ENCODE measurements at regions not wholly inside any gene's neighbourhood (a gene's known extent, or its start where the extent isn't known, plus 50 kb on each side); places are given as distances from the start of the nearest gene placed in this dataset.
"Not testable (repeated sequence)": the region's sequence is repeated elsewhere in the genome, so short reads cannot be mapped to it uniquely, and the experiment has no call there.

GRCh38 chr6:34646714-34647113, 49.9 kb downstream of the ILRUN start:
- in situ Hi-C loops (cut with MboI; ENCODE audit: low sequenced_read_pairs, unreplicated experiment), result no loop called here

DNA sequence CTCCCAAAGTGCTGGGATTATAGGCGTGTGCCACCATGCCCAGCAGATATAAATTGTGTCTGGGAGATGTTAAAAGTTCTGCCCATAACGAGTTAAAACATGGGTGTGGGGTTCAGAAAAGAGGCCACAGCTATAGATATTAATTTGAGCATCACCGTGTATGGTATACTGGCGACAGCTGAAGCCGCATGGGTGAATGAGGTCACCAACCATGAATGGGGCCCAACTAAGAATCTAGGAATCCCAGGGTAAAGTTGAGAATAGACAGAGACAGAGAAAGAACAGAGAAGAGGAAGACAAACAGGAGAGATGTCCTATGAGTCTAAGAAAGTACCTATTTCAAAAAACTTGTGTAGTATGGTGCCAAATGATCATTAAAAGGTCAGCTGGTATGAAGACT, 50.9 kb downstream of the ILRUN start:
- TF ChIP-seq, protein P1, sequence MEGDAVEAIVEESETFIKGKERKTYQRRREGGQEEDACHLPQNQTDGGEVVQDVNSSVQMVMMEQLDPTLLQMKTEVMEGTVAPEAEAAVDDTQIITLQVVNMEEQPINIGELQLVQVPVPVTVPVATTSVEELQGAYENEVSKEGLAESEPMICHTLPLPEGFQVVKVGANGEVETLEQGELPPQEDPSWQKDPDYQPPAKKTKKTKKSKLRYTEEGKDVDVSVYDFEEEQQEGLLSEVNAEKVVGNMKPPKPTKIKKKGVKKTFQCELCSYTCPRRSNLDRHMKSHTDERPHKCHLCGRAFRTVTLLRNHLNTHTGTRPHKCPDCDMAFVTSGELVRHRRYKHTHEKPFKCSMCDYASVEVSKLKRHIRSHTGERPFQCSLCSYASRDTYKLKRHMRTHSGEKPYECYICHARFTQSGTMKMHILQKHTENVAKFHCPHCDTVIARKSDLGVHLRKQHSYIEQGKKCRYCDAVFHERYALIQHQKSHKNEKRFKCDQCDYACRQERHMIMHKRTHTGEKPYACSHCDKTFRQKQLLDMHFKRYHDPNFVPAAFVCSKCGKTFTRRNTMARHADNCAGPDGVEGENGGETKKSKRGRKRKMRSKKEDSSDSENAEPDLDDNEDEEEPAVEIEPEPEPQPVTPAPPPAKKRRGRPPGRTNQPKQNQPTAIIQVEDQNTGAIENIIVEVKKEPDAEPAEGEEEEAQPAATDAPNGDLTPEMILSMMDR (IDR thresholded peaks at IDR 0.05; ENCODE audit: borderline replicate concordance, control extremely low read depth, extremely low read depth, insufficient read depth, missing control alignments), result no peak
- in situ Hi-C loops (cut with MboI; ENCODE audit: low sequenced_read_pairs, unreplicated experiment), result no loop called here
- DNase-seq (ENCODE audit: low spot score), result no peak

More at GRCh38 chr6:34646714-34647113, 49.9 kb downstream of the ILRUN start:
- TF ChIP-seq, protein P1 (IDR thresholded peaks at IDR 0.05; ENCODE audit: borderline replicate concordance, control extremely low read depth, extremely low read depth, insufficient read depth, missing control alignments), result no peak
- DNase-seq (ENCODE audit: low spot score), result no peak

GRCh38 chr6:34644716-34645115, 51.9 kb downstream of the ILRUN start:
- TF ChIP-seq, protein P1 (IDR thresholded peaks at IDR 0.05; ENCODE audit: borderline replicate concordance, control extremely low read depth, extremely low read depth, insufficient read depth, missing control alignments), result no peak
- in situ Hi-C loops (cut with MboI; ENCODE audit: low sequenced_read_pairs, unreplicated experiment), result no loop called here
- no peak for DNase-seq (ENCODE audit: low spot score)

DNA sequence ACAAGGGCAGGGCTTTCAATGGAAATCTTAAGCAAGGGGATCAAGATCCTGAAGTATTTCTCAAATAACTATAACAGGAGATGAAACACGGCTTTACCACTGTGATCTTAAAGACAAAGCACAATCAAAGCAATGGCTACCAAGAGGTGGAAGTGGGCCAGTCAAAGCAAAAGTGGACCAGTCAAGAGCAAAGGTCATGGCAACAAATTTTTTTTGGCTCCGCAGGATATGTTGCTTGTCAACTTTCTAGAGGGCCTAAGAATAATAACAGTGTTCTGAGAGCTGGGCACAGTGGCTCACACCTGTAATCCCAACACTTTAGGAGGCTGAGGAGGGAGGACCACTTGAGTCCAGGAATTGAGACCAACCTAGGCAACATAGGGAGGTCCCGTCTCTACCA, 54.1 kb downstream of the ILRUN start:
- no peak for DNase-seq (ENCODE audit: low spot score)
- TF ChIP-seq, protein P1 (IDR thresholded peaks at IDR 0.05; ENCODE audit: borderline replicate concordance, control extremely low read depth, extremely low read depth, insufficient read depth, missing control alignments), result no peak
- in situ Hi-C loops (cut with MboI; ENCODE audit: low sequenced_read_pairs, unreplicated experiment), result no loop called here

- DNase-seq (ENCODE audit: low spot score); in situ Hi-C loops (cut with MboI; ENCODE audit: low sequenced_read_pairs, unreplicated experiment): not testable (repeated sequence)
These were observed 56.3 kb downstream of the ILRUN start for GRCh38 chr6:34640074-34640849.

DNA sequence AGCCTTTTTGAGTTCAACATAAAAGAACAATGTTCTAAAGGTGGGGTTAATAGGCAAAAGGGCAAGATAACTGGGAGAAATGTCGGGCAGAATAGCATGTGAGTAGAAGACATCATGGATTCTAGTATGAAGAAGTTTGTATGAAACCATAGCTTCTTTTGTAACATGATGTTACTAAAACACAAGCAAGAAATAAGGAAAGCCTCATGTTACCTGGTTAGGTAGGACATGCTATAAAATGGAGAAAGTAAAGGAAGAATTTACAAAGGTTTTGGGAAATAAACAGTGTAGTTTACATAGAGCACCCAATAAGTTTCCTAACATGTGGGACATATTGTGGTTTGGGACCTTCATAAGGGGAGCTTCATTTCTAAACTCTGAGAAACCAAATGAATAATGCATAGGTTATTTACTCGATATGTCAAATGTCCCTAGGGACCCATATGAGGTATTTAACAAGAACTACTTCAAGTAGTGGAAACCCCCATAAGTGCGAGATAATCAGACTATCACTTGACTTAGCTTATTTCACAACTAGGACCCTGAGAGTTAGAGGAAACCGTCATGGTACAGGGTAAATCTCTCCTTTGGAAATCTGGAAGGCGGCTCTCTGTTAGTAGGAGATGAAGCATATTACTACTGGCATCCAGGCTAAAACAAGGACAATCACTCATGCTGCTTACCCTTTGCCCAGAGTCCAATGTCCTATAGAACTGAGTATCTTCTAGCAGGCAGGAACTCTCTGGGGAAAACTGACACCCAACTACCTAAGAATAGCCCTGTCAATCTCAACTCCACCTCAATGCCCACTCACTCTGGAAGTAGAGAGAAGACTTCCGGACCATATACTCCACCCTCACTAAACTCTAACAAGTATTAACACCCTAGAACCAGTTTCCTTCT, 57.5 kb downstream of the ILRUN start:
- in situ Hi-C loops (cut with MboI; ENCODE audit: low sequenced_read_pairs, unreplicated experiment), result no loop called here
- DNase-seq (ENCODE audit: low spot score), result peak; percentile 67
- TF ChIP-seq, protein P1 (IDR thresholded peaks at IDR 0.05; ENCODE audit: borderline replicate concordance, control extremely low read depth, extremely low read depth, insufficient read depth, missing control alignments), result no peak

DNA sequence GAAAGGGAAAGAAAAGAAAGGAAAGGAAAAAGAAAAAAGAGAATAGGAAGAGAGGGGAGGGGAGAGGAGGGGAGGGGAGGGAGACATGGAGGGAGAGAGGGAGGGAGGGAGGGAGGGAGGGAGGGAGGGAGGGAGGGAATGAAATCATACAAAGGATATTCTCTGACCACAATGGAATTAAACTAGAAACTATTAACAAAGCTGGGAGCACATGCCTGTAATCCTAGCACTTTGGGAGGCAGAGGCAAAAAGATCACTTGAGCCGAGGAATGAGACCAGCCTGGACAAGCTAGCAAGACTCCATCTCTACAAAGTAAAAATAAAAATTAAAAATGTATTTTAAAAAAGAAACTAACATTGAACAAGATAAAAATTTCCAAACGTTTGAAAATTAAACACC, 62.8 kb downstream of the ILRUN start:
- DNase-seq (ENCODE audit: low spot score), result no peak
- in situ Hi-C loops (cut with MboI; ENCODE audit: low sequenced_read_pairs, unreplicated experiment), result no loop called here
- TF ChIP-seq, protein P1 (IDR thresholded peaks at IDR 0.05; ENCODE audit: borderline replicate concordance, control extremely low read depth, extremely low read depth, insufficient read depth, missing control alignments), result no peak

Data from GM13976 (cell line).